NCI-H2196 treated with DMSO at 0.1 percent for 48 hours (cell line): ENCODE measurements at regions not wholly inside any gene's neighbourhood (a gene's known extent, or its start where the extent isn't known, plus 50 kb on each side); places are given as distances from the start of the nearest gene placed in this dataset.
A peak's percentile ranks its signal among the peaks of the same experiment; 100 is the strongest.
"Not testable (repeated sequence)": the region's sequence is repeated elsewhere in the genome, so short reads cannot be mapped to it uniquely, and the experiment has no call there.

Experiments
- DNase-seq: peaks from one replicate; lab custom pipeline; 2025; ENCODE audit not compliant: unreplicated experiment; lab: John Stamatoyannopoulos, UW

GRCh38 chr2:14827226-14828023 is 194.9 kb downstream of the LRATD1 start:
- DNase-seq: no peak

- DNase-seq: no peak
Observed at GRCh38 chr2:14828223-14828622, 195.7 kb downstream of the LRATD1 start.

GRCh38 chr2:14828968-14829367 is 196.5 kb downstream of the LRATD1 start:
- no peak for DNase-seq

GRCh38 chr2:14831458-14831857 is 198.9 kb downstream of the LRATD1 start:
- no peak for DNase-seq

GRCh38 chr2:14843507-14844204 is 211.1 kb downstream of the LRATD1 start:
- no peak for DNase-seq

- no peak for DNase-seq
Observed at GRCh38 chr2:14855751-14856150, 223.2 kb downstream of the LRATD1 start.

GRCh38 chr2:14861181-14861580 is 228.7 kb downstream of the LRATD1 start:
- DNase-seq: no peak

- peak; percentile 12 for DNase-seq
Observed at GRCh38 chr2:14866736-14867352, 234.3 kb downstream of the LRATD1 start.

GRCh38 chr2:14867853-14868252 is 235.3 kb downstream of the LRATD1 start:
- no peak for DNase-seq

- no peak for DNase-seq
Observed at GRCh38 chr2:14872779-14873325, 240.3 kb downstream of the LRATD1 start.

- no peak for DNase-seq
Observed at GRCh38 chr2:14881651-14882327, 249.3 kb downstream of the LRATD1 start.

- no peak for DNase-seq
Observed at GRCh38 chr2:14884651-14885050, 252.1 kb downstream of the LRATD1 start.

- DNase-seq: no peak
Observed at GRCh38 chr2:14891546-14891945, 259.0 kb downstream of the LRATD1 start.

- no peak for DNase-seq
Observed at GRCh38 chr2:14896330-14897030, 264.0 kb downstream of the LRATD1 start.

GRCh38 chr2:14899621-14900414 is 267.3 kb downstream of the LRATD1 start:
- no peak for DNase-seq

GRCh38 chr2:14901737-14902136 is 269.2 kb downstream of the LRATD1 start:
- no peak for DNase-seq

- DNase-seq: no peak
Observed at GRCh38 chr2:14902953-14903352, 270.4 kb downstream of the LRATD1 start.

GRCh38 chr2:14903709-14904374 is 271.3 kb downstream of the LRATD1 start:
- no peak for DNase-seq

- not testable (repeated sequence) for DNase-seq
Observed at GRCh38 chr2:14904378-14904777, 271.9 kb downstream of the LRATD1 start.
